ENCODE measurements at regions not wholly inside any gene's neighbourhood (a gene's known extent, or its start where the extent isn't known, plus 50 kb on each side); places are given as distances from the start of the nearest gene placed in this dataset.

GRCh38 chr9:38322937-38323336 lies 69.6 kb upstream of the ALDH1B1 start:
- TF ChIP-seq EZH2 (IDR thresholded peaks at IDR 0.05) (no peak), POLR2AphosphoS5 (IDR thresholded peaks at IDR 0.05; ENCODE audit: borderline replicate concordance, low read depth, low read length) (no peak)

All from SK-N-MC (cell line).